Body of pancreas (tissue), 4 donors: ENCODE measurements at regions not wholly inside any gene's neighbourhood (a gene's known extent, or its start where the extent isn't known, plus 50 kb on each side); places are given as distances from the start of the nearest gene placed in this dataset.

Experiments used
- CTCF ChIP-seq, 7 experiments: fragments of 450-650 bp in 4 of 7; fragments of 200-600 bp in 3 of 7; sonication (generic) in 3 of 7; IDR thresholded peaks; one replicate each; pipeline ENCODE4 v1.5.1; 2016 to 2019; ENCODE audit warnings: antibody characterized with exemption in 7 of 7
- POLR2A ChIP-seq, 3 donors: fragments of 450-650 bp; IDR thresholded peaks; one replicate each; pipeline ENCODE4 v1.6.1; 2016; ENCODE audit warnings: antibody characterized with exemption in 3 of 3, mild to moderate bottlenecking in 2 of 3

- TF ChIP-seq CTCF (IDR thresholded peaks at IDR 0.05) = no peak
- no peak for TF ChIP-seq POLR2A (IDR thresholded peaks at IDR 0.05)
Measured at GRCh38 chr18:10100196-10100595, 186.4 kb downstream of the VAPA start.
